ENCODE measurements at regions not wholly inside any gene's neighbourhood (a gene's known extent, or its start where the extent isn't known, plus 50 kb on each side); places are given as distances from the start of the nearest gene placed in this dataset.
"Not testable (repeated sequence)": the region's sequence is repeated elsewhere in the genome, so short reads cannot be mapped to it uniquely, and the experiment has no call there.

- POLR2A ChIA-PET; ATAC-seq; H3K9ac ChIP-seq (ENCODE audit: low read length); H3K4me1 ChIP-seq (ENCODE audit: control insufficient read depth in 1 of 2, insufficient read depth in 2 of 2, low read length in 2 of 2); H3K27ac ChIP-seq (ENCODE audit: low read depth, low read length); H3K27me3 ChIP-seq (ENCODE audit: insufficient read depth, low read length); RAD21 ChIA-PET (ENCODE audit: low non-redundant PET in 1 of 2, low total read pairs in 2 of 2, uncharacterized antibody in 2 of 2, unreplicated experiment in 2 of 2); H3K9me3 ChIP-seq (ENCODE audit: control insufficient read depth in 1 of 2, insufficient read depth in 1 of 2, low read depth in 1 of 2, low read length in 2 of 2); BruUV-seq (replicated peaks); H3K36me3 ChIP-seq (ENCODE audit: control insufficient read depth in 1 of 2, insufficient read depth in 2 of 2, low read length in 2 of 2); H3K4me3 ChIP-seq (replicated peaks in 1 of 2; ENCODE audit: low read depth in 1 of 2, low read length in 2 of 2); H2AFZ ChIP-seq (ENCODE audit: low read depth, low read length, poor library complexity, severe bottlenecking); H3K9me2 ChIP-seq (ENCODE audit: insufficient read depth); H3K4me2 ChIP-seq (ENCODE audit: low read length); intact Hi-C loops (cut with micrococcal nuclease); H4K20me1 ChIP-seq (ENCODE audit: insufficient read depth); DNase-seq (ENCODE audit: low read depth, low spot score); H3K79me2 ChIP-seq (ENCODE audit: insufficient read depth, low read length); CTCF ChIA-PET: not testable (repeated sequence)
These were observed 385.7 kb upstream of the TENM3 start for GRCh38 chr4:181857471-181857870.

- no peak overlapping the region for H2AFZ ChIP-seq (ENCODE audit: low read depth, low read length, poor library complexity, severe bottlenecking)
- intact Hi-C loops (cut with micrococcal nuclease): no loop called here
- no TSS peak for BruUV-seq (replicated peaks)
These were observed 384.5 kb upstream of the TENM3 start for GRCh38 chr4:181858741-181859140.

More at GRCh38 chr4:181858741-181859140, 384.5 kb upstream of the TENM3 start:
- Histone ChIP-seq H3K4me1 (ENCODE audit: control insufficient read depth in 1 of 2, insufficient read depth in 2 of 2, low read length in 2 of 2) (no peaks in the 10 kb centered on the region), H3K9ac (ENCODE audit: low read length) (no peak overlapping the region), H3K9me3 (ENCODE audit: control insufficient read depth in 1 of 2, insufficient read depth in 1 of 2, low read depth in 1 of 2, low read length in 2 of 2) (no peaks in the 10 kb centered on the region), H3K9me2 (ENCODE audit: insufficient read depth) (no peaks in the 10 kb centered on the region), H4K20me1 (ENCODE audit: insufficient read depth) (no peaks in the 10 kb centered on the region), H3K79me2 (ENCODE audit: insufficient read depth, low read length) (no peaks in the 10 kb centered on the region), H3K4me3 (replicated peaks in 1 of 2; ENCODE audit: low read depth in 1 of 2, low read length in 2 of 2) (no peak overlapping the region), H3K4me2 (ENCODE audit: low read length) (no peak overlapping the region), H3K36me3 (ENCODE audit: control insufficient read depth in 1 of 2, insufficient read depth in 2 of 2, low read length in 2 of 2) (no peaks in the 10 kb centered on the region), H3K27me3 (ENCODE audit: insufficient read depth, low read length) (0 out of 2 replicates have a peak, but pooled peaks cover 4% of the 10 kb centered on the region), H3K27ac (ENCODE audit: low read depth, low read length) (no peak overlapping the region)
- RAD21 ChIA-PET (ENCODE audit: low non-redundant PET in 1 of 2, low total read pairs in 2 of 2, uncharacterized antibody in 2 of 2, unreplicated experiment in 2 of 2): no interaction called here
- CTCF ChIA-PET: no interaction called here
- POLR2A ChIA-PET: no interaction called here
- no peak for TF ChIP-seq POLR2AphosphoS5 (IDR thresholded peaks at IDR 0.05; ENCODE audit: low read depth, low read length)
- TF ChIP-seq ZNF274 (IDR thresholded peaks at IDR 0.05; ENCODE audit: low read depth, low read length): no peak
- TF ChIP-seq RAD21 (IDR thresholded peaks at IDR 0.05; ENCODE audit: low read depth): no peak
- TF ChIP-seq SIN3A (IDR thresholded peaks at IDR 0.05; ENCODE audit: low read depth): no peak
- no peak for TF ChIP-seq CTCF (IDR thresholded peaks at IDR 0.05 in 2 of 3, conservative IDR thresholded peaks at IDR 0.05 in 1 of 3; ENCODE audit: borderline replicate concordance in 1 of 3, insufficient read depth in 1 of 3, low read depth in 2 of 3, low read length in 2 of 3)
- no peak for TF ChIP-seq ZBTB33 (IDR thresholded peaks at IDR 0.05; ENCODE audit: extremely low read depth, insufficient replicate concordance, low read length)
- no peak for TF ChIP-seq YY1 (IDR thresholded peaks at IDR 0.05; ENCODE audit: extremely low read depth, insufficient replicate concordance, low read depth, low read length)
- no peak for TF ChIP-seq ELF1 (IDR thresholded peaks at IDR 0.05; ENCODE audit: borderline replicate concordance, low read depth)
- no peak for TF ChIP-seq EGR1 (IDR thresholded peaks at IDR 0.05; ENCODE audit: low read depth)
- no peak for ATAC-seq
- no peak for DNase-seq (ENCODE audit: low read depth, low spot score)

Measured in HCT116 (cell line).